Neural progenitor cell (in vitro differentiated cells): ENCODE measurements at regions not wholly inside any gene's neighbourhood (a gene's known extent, or its start where the extent isn't known, plus 50 kb on each side); places are given as distances from the start of the nearest gene placed in this dataset.

Experiments used
- CTCF ChIP-seq: fragments of 200-600 bp; sonication (generic); IDR thresholded peaks from 2 replicates; pipeline ENCODE4 v1.5.1; 2017; ENCODE audit warnings: antibody characterized with exemption, mild to moderate bottlenecking
- EZH2 ChIP-seq: fragments of 200-600 bp; sonication (generic); IDR thresholded peaks from 2 replicates; pipeline ENCODE4 v1.6.1; 2017; ENCODE audit warnings: antibody characterized with exemption, mild to moderate bottlenecking, moderate library complexity

- TF ChIP-seq CTCF (no peak), EZH2 (no peak)
Observed at GRCh38 chr17:71628306-71628705, 492.5 kb upstream of the SOX9 start.
